NT2/D1 (cell line): ENCODE measurements at regions not wholly inside any gene's neighbourhood (a gene's known extent, or its start where the extent isn't known, plus 50 kb on each side); places are given as distances from the start of the nearest gene placed in this dataset.

Experiments used
- YY1 ChIP-seq: IDR thresholded peaks from 2 replicates; pipeline ENCODE4 v1.6.1; 2011; ENCODE audit not compliant: insufficient read length, insufficient read depth
- ZNF274 ChIP-seq: IDR thresholded peaks from 2 replicates; pipeline ENCODE4 v1.6.1; 2011; ENCODE audit warnings: mild to moderate bottlenecking, low read depth, low read length

DNA sequence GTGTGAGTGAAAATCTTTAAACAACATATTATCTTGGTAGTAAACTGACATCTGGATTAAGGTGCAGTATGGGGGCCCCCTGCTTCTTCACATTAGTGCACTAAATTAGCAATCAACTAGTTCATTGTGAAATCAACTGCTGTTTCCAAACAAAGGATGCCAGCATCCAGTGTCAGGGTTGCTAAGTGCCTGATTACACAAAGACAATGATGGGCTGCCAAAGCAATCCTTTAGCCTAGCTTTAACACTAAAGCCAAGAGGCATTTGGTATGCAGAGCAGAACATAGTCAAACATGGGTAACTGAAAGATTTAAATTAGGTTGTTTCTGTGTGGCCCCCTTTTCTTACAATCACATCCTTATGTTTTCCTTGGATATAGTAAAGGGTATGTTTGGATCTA is 543.1 kb upstream of the SLITRK5 start:
- no peak for TF ChIP-seq YY1
- TF ChIP-seq ZNF274, result no peak
